Left ventricle myocardium superior (tissue), 1 donor: ENCODE measurements at regions not wholly inside any gene's neighbourhood (a gene's known extent, or its start where the extent isn't known, plus 50 kb on each side); places are given as distances from the start of the nearest gene placed in this dataset.

ENCODE experiments used
- ATAC-seq: fragments of 200-7000 bp; cut with Tn5 transposase; one replicate; pipeline ENCODE4 v1.9.1; 2020; ENCODE audit warnings: mild to moderate bottlenecking, moderate library complexity
- DNase-seq: peaks from one replicate; pipeline ENCODE4 v3.0.0-alpha.2; 2020
- intact Hi-C: fragments of 100-400 bp; cut with micrococcal nuclease; formaldehyde crosslinking; loops from one replicate; pipeline ENCODE4 v1.11.0; 2022
- donor health status: DM: no; HTN: yes; CAD: no; lungs with severe emphysema.

DNA sequence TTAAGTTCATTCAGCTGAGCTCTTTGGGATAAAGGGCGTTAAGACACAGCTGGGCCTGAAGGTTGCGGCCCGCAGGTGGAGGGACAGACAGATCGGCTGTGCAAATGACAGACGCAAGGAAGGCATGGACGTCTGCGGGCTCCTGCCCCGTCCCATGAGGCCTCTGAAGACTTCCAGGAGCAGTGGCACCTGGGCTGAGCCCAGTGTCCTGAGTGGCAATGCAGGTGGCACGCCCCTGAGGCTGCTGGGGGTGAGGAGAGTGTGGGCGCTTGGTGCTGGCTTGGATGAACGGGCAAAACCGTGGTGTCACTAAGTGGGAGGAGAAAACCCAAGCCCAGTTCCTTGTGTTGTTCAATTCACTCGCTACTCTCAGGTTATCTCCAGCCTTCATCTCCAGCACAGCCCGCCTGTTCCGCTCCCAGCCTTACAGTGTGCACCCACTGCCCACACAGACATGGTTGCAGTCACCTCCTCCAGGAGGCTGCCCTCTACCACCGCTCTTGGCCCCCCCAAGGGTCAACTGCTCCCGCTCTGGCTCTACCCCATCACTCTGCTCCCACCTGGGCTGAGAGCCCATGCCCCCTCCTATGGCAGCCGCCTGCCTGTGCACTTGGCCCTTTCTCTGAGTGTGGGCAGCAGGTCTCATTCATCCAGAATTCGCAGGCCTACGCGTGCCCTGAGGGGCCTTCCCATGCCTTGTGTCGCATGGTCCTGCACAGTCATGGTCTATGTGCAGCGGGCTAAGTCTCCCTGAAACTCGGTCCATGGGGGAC lies 50.3 kb downstream of the PTGR3 start:
- DNase-seq, result no peak
- intact Hi-C loops, result no loop called here
- no peak for ATAC-seq

DNA sequence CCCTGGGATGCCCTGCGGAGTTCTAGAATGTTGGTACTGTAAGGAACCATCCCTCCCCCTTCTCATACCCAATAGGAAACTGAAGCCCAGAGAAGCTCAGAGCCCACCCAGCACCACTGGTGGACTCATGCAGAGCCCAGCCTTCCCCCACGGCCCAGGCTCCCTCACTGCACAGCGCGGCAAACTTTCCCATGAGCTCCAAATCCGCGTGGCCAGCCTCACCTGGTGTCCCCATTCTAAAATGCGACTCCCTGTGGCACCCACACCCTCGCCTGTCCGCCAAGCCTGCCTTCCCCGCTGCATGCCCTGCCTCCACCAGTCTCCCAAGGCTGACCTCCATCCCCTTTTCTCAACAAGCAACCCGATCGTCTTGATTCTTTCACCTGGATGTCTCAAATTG lies 51.1 kb downstream of the PTGR3 start:
- intact Hi-C loops, result no loop called here
- no peak for DNase-seq

DNA sequence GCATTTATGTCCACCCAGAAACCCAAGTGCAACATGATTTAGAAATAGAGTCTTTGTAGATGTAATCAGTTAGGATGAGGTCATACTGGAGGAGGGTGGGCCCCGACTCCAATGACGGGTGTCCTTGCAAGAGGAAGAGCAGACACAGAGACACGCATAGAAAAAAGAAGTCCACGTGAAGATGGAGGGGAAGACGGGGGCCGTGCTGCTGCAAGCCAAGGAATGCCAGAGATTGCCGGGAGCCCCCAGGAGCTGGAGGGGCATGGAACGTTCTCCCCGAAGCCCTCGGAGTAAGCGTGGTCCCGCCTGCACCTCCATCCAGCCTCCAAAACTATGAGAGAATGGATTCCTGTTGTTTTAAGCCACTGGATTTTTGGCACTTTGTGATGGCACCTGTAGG lies 51.6 kb downstream of the PTGR3 start:
- DNase-seq, result no peak
- intact Hi-C loops, result no loop called here
- ATAC-seq, result no peak

More for the DNA sequence above, 51.1 kb downstream of the PTGR3 start:
- no peak for ATAC-seq

DNA sequence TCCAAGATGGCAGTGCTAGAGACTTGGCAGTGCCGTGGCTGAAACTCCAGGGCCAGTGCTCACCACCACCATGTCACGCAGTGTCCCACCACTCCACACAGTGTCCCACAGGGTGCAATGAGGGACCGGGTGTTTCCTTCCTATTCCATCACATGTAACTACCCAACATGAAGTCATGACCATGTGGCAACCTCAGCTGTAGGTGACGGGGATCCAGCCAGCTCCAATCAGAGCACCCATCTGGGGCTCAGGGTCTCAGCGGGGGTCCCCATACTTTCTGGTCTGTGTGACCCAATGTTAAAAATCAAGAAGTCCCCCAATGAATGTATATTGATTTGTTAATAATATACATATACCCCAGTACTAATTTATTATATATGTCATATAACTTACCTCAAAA lies 52.1 kb downstream of the PTGR3 start:
- intact Hi-C loops, result no loop called here
- ATAC-seq (no peak), DNase-seq (no peak)

DNA sequence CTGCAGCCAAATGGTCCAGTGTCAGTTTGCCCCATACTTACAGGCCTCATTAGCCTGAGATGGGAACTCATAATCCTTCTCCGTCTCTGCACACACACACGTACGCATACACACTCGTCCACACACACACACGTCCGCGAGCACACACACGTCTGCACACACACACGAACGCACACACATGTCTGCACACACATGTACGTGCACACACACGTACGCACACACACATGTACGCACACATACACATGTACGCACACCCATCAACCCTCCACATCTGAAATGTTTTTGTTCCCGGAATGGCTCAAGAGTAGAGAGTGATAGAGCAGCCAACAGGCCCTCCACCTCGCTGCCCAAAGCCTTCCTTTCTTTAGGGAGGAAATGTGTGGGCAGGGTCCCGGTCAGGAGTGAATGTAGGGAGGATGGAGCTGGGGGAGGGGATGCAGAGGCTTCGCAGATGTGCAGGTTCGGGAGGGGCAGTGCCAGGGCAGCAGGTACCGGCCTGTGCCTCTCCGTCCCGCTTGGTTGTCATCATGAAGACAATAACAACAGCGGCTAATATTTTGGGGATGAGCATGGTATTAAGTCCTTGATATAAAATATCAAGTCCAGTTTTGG lies 52.7 kb downstream of the PTGR3 start:
- no peak for DNase-seq
- ATAC-seq, result no peak
- intact Hi-C loops, result no loop called here

DNA sequence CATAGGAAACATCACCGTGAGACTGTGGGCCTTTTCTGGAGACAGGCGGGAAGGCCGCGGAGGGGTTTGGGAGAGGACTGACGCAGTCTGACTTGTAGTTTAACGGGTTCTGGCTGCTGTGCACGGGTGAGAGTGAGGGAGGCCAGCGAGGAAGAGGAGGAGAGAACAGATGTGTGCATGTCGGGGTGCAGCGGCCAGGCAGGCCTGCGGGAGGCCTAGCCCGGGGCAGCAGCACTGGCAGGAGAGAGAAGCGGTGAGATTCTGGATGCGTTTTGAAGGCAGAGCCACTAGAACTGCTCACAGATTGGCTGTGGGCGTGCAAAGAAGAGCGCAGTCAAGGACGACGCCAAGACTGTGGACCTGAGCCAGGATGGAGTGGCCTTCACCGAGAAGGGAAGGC lies 53.9 kb downstream of the PTGR3 start:
- intact Hi-C loops, result no loop called here
- ATAC-seq, result no peak
- no peak for DNase-seq

DNA sequence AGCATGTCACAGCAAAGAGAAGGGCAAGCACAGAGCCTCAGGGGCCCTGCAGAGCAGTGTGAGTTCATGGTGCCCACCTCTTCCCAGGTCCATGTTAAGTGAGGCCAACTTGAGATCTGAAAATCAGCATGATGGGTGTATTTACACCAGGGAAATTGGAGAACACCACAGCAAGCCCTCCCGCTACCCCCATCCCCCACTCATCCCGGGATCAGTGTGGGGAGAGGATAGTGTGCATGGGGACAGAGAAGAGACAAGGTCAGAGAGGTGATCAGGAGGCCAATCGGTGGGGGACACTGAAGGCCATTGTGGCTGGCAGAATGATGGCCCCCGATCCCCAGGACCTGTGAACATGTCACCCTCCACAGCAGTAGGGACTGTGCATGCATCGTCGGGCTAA lies 54.7 kb downstream of the PTGR3 start:
- DNase-seq (no peak), ATAC-seq (no peak)
- intact Hi-C loops, result no loop called here

DNA sequence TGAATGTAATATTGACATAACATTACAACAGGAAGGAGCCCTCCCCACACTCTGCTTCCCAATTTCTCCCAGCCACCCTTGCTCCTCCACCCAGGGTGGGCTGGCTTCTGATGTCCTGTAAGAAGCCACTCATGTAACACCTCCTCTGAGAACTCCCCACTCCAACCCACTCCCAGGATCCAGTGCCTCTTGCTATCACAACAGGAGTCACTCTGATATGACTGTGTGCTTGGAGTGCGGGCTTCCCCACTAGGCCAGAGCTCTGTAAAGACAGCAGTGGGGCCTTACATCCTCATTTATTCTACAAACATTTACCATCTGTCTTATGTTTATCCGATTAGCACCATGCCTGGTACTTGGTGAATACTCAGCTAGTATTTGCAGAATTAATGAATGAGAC lies 65.1 kb downstream of the PTGR3 start:
- ATAC-seq, result no peak
- no peak for DNase-seq
- intact Hi-C loops, result no loop called here

DNA sequence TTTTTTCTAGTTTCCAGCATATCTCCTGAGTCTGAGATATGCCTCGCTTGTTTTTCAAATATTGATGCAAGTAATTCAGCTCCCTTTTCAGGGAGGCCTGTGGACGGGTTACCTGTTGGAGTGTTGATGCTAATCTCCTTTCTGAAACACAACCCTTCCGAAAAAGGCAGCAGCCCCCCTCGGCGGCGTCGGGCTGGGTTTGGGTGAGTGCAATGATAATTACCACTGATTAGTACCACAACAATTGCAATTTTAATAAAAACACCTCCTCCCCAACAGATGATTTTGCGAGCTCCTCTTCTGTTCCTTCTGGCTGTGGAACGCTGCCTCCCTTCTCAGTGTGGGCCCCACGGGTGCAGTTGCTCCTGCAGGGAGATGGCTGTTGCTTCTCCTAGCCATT lies 66.3 kb downstream of the PTGR3 start:
- ATAC-seq (no peak), DNase-seq (no peak)
- intact Hi-C loops, result no loop called here

DNA sequence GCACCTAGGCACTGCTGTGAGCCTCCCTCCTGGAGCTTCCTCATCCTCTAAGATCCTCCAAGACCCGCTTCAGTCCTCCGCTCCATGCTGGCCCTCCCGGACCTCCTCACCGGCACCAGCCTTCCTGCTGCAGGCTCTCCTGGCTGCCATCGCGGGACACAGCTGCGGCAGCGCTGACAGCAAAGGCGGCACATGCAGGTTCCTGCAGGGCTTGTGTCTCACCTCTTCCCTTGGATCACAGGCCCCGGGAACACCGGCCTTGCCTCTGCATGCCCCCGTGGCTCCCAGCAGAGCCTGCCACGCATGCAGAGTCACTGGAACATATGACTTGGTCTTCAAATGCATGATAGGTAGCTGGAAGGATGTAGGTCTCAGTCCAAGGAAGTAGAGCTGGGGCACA lies 67.2 kb downstream of the PTGR3 start:
- ATAC-seq (no peak), DNase-seq (no peak)
- intact Hi-C loops, result no loop called here

DNA sequence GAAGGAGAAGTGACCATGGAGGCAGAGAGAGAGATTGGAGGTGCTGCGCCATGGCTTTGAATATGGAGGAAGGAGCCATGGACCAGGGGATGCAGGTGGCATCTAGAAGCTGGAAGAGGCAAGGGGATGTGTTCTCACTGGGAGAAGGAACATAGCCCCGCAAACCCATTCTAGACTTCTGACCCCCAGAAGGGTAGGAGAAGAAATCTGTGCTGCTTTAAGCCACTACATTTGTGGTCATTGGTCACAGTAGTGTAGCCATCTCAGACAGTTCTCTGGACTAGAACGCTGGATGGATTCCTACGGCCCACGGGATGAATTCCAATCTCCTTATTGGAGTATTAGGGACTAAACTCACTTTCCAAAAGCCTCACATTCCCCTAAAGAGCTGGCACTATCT lies 67.8 kb downstream of the PTGR3 start:
- DNase-seq, result no peak
- intact Hi-C loops, result no loop called here
- ATAC-seq, result no peak

DNA sequence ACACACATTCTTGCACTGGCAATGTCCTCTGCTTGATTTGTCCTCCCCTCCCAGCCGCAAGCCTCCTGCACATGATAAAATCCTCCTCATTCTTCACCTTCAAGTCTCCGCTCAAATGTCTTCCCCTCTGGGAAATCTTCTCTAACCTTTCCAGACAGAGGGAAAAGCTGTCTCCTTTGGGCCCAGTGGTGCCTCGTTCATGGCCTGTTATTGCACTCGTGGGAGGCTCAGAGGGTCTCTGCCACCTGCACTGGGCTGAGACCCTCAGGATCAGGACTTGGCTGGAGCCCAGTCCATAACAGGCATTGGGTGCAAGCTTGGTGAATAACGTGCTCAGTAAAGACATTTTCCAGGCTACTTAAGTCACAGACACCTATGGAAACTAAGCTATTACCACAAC lies 68.6 kb downstream of the PTGR3 start:
- intact Hi-C loops, result no loop called here
- ATAC-seq (no peak), DNase-seq (no peak)

DNA sequence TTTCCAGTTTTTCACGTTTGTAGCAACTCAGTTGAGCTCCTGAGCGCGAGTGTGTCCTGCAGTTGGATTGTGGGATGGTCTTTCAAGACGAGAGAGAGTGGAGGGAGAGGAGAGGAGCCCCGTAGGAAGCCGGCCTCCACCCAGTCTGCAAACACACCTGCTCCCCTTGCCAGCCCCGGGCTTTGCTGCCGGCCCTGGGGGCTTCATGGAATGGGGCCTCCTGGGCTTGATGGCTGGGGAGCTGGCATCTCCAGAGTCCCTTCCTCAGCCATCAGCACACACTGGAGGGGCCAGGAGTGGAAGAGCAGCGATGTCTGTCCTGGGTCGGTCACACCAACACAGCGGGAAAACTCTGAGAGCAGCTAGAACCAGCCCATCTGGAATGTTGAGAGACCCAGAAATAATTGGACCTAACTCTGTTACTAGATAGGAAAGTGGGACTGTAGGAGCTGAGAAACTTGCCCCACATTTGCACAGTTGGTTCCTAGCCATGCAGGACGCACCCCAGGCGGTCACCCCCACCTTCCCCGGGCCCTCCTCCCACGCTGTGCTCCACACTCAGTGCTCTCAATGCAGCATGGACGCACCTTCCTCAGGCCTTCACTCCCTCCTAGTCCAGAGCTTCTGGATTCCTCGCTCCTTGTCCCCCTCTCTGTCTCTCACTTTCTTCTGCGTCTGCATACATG lies 69.6 kb downstream of the PTGR3 start:
- intact Hi-C loops, result no loop called here
- DNase-seq (no peak), ATAC-seq (no peak)

DNA sequence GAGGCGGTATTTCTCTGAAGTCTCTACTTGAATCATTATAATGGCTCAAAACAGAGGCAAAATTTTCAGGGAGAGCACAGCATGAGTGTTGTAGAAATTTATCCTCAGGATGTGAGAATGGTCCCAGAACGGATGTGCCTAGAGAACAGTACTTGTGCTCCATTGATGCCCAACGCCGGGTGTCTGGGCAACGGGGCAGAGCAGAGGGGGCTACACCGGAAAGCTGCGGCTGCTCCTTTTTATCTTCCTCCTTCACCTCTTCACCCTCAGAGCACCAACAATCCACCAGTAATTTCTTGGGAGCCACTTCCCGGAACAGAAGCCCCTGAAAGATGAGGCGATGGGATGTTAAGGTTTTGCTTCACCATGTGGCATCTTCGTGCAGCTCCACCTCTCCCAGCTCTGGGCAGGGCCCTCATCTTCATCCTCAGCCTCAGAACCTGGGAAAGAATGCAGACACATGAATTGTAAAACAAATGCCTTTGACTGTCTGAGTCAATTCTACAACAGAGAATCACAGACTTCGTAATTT lies 71.5 kb downstream of the PTGR3 start:
- ATAC-seq (no peak), DNase-seq (no peak)
- intact Hi-C loops, result no loop called here

DNA sequence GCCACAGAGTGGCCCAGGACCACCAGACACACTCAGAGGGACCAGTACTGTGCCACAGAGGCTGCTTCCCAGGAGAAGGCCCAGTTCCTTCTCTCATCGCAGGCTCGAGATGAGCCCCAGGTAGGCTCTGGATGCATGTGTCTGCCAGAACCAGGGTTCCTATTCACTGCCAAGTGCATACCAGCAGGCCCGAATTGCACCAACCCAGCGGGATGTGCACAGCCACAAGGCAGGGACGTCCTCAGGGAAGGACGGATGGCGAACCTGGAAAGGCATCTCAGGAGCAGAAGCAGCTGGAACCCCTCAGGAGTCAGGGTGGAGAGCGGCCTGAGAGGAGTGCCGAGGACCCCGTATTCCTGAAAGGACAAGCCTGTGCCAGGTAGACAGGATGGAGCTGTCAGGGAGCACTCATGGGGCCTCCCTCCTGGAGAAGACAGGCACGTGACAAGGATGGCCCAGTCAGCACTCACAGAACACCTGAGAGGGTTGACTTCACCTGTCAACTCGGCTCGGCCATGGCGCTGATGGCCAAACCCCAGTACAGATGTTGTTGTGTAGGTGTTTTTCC lies 73.7 kb downstream of the PTGR3 start:
- DNase-seq (no peak), ATAC-seq (no peak)
- intact Hi-C loops, result no loop called here

DNA sequence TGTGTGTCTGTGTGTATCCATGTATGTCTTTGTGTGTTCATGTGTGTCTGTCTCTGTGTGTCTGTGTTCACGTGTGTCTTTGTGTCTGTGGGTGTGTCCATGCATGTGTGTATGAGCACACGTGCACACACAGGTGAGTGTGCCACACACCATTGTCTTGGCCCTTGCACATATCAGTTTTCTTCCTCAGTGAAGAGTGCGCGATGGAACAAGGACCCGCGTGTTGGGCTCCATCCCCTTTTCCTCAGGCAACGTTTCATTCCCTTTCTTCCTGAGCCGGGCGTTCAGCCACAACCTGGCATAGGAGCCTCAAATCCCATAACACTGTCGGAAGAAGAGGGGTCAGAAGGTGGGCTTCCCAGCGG lies 74.3 kb downstream of the PTGR3 start:
- no peak for DNase-seq
- intact Hi-C loops, result no loop called here
- no peak for ATAC-seq

DNA sequence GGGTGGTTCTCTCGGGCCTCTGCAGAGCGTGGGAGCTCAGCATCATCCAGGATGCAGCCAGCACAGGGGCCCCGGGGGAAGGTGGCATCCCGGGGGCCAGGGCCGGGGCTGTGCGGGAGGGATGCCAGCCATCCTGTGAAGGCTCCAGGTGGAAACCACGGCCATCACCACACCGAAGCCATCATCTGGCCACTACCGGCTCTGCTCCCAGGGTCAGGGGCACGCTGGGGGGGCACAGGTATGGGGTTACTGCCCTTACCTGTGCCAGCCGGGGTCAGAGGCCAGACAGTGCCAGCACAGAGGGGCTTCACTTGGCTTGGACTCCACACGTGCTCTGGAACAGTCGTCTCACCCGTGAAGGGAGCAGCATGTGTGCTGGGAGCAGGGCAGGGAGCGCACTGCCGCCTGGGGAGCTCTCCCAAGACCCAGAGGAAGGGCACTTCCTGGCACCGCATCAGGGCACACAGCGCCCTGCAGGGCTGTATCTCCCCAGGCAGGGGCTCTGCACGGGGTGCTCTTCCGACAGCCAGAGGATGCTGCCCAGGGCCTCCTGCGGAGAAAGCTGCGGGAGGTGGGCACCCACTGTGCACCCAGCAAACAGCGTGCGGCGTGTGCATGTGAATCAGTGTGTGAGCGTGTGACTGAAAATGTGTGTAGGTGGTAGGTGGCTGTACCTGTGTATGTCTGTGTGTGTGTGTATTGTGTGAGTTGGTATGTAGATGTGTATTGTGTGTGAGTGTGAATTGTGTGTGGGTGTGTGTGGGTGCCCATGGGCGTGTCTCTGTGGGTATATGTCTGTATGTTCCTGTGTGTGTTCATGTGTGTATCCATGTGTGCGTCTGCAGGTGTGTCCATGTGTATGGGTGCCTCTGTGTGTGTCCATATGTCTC lies 75.0 kb downstream of the PTGR3 start:
- intact Hi-C loops, result no loop called here
- DNase-seq, result no peak
- no peak for ATAC-seq

DNA sequence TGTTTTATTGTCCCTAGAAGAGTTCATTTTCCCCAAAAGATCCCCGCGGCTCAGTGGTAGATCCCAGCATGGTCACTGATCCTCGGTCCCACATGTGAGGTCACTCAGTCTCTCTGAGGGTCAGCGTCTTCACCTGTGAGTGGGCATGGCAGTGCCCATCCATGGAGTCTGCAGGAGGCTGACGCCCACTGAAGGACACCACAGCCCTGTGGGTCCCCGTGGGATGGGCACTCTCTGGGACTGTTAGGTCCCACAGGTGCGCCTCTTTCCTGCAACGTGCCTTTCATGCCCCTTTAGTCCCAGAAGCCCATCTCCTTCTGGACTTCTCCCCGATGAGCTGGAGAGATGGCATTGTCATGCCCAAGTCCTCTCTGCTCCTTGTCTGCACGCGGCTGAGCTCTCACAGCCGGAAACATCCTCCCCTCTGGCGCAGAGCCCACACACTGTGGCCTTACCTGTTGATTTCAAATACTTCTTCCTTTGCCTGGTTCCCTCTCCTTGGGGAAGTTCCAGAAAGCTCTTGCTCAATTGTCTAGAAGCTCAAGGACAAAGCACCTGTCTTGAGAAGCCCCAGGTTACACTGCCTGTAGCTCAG lies 75.9 kb downstream of the PTGR3 start:
- DNase-seq, result no peak
- no peak for ATAC-seq
- intact Hi-C loops, result no loop called here
